Nephron progenitor cell (in vitro differentiated cells): ENCODE measurements at regions not wholly inside any gene's neighbourhood (a gene's known extent, or its start where the extent isn't known, plus 50 kb on each side); places are given as distances from the start of the nearest gene placed in this dataset.

Experiments
- DNase-seq: peaks from one replicate; pipeline ENCODE4 v3.0.0; 2021
- H3K27ac Mint-ChIP-seq: 2 replicates; pipeline ENCODE4 v1.8.0; 2021; ENCODE audit warnings: mild to moderate bottlenecking, moderate library complexity, mixed read lengths
- H3K27me3 Mint-ChIP-seq: 2 replicates; pipeline ENCODE4 v1.8.0; 2021; ENCODE audit warnings: mild to moderate bottlenecking, low read depth, mixed read lengths; ENCODE audit not compliant: poor library complexity
- H3K36me3 Mint-ChIP-seq: 2 replicates; pipeline ENCODE4 v1.8.0; 2021; ENCODE audit warnings: low read depth, mixed read lengths
- H3K4me1 Mint-ChIP-seq: 2 replicates; pipeline ENCODE4 v1.8.0; 2021; ENCODE audit warnings: mixed read lengths
- H3K4me3 Mint-ChIP-seq: 2 replicates; pipeline ENCODE4 v1.8.0; 2021; ENCODE audit warnings: mild to moderate bottlenecking, moderate library complexity, mixed read lengths
- H3K9me3 Mint-ChIP-seq: 2 replicates; pipeline ENCODE4 v1.8.0; 2021; ENCODE audit warnings: mild to moderate bottlenecking, moderate library complexity, mixed read lengths
- TF ChIP-seq, protein P1 (sequence below): fragments of 200-600 bp; sonication (generic); IDR thresholded peaks from 2 replicates; pipeline ENCODE4 v1.5.0; 2021; ENCODE audit warnings: antibody characterized with exemption

DNA sequence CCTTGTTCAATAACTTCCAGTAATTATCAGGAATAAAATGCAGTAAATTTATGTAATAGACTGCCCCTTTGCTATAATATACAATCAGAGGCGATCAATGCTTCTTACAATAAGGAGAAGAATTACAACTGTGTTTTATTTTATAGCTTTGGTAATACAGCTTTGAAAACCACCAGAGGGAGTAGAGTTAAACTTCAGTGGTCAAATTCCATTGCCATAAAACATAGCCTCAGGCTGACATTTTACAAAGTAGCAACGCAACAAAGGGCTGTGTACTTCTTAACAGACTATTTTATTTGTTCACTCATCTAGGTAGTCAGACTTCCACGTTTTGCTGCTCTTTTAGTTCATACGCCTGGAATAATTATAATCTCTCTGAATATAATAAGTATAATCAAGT lies 58.5 kb downstream of the TEX13C start:
- TF ChIP-seq, protein P1, sequence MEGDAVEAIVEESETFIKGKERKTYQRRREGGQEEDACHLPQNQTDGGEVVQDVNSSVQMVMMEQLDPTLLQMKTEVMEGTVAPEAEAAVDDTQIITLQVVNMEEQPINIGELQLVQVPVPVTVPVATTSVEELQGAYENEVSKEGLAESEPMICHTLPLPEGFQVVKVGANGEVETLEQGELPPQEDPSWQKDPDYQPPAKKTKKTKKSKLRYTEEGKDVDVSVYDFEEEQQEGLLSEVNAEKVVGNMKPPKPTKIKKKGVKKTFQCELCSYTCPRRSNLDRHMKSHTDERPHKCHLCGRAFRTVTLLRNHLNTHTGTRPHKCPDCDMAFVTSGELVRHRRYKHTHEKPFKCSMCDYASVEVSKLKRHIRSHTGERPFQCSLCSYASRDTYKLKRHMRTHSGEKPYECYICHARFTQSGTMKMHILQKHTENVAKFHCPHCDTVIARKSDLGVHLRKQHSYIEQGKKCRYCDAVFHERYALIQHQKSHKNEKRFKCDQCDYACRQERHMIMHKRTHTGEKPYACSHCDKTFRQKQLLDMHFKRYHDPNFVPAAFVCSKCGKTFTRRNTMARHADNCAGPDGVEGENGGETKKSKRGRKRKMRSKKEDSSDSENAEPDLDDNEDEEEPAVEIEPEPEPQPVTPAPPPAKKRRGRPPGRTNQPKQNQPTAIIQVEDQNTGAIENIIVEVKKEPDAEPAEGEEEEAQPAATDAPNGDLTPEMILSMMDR: peak; percentile 36
- DNase-seq: no peak

DNA sequence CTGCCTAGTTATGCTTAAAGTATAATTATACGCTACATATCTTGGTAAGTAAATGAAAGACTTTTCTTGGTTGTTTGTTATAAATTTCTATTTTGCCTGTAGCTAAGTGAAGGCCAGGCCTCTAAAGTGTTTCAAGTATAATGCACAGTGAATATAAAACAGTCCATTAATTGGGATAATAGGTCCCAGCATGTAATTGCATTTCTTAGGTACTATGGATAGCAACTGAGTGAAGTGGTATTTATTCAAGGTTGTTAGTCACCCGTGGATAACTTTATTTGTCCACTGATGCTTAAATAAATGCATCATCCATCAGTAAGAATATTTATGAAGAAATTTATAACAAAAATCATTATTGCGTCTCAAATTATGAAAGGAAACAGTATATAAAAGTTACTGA lies 59.1 kb downstream of the TEX13C start:
- no peak for DNase-seq
- Mint-ChIP-seq H3K36me3 (no peaks in the 10 kb centered on the region), H3K9me3 (peaks cover 17% of the 10 kb centered on the region), H3K4me1 (peaks cover 12% of the 10 kb centered on the region), H3K27ac (no peak overlapping the region), H3K27me3 (no peaks in the 10 kb centered on the region), H3K4me3 (no peak overlapping the region)
- TF ChIP-seq, protein P1: no peak

More for the DNA sequence above, 58.5 kb downstream of the TEX13C start:
- Mint-ChIP-seq H3K36me3 (no peaks in the 10 kb centered on the region), H3K4me3 (no peak overlapping the region), H3K4me1 (peaks cover 12% of the 10 kb centered on the region), H3K27me3 (no peaks in the 10 kb centered on the region), H3K27ac (no peak overlapping the region), H3K9me3 (peaks cover 18% of the 10 kb centered on the region)

DNA sequence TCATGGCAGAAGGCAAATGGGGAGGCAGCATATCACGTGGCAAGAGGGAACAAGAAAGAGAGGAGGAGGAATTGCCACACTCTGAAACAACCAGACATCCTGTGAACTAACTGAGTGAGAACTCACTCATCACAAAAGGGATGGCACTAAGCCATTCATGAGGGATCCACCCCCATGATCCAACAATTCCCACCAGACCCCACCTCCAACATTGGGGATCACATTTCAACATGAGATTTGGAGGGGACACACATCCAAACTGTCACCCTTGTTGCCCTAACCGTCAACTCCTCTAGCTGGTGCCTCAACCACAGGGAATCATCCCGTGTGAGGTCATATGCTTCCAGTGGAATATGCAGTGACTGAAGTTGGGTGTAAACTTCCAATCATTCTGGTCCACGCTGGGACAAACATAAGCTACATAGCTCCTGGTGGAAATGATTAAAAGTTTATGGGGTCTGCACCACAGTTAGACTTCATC lies 62.5 kb downstream of the TEX13C start:
- no peak for DNase-seq
- H3K27ac Mint-ChIP-seq: no peak overlapping the region
- TF ChIP-seq, protein P1: no peak
- H3K27me3 Mint-ChIP-seq: no peaks in the 10 kb centered on the region
- peaks cover 6% of the 10 kb centered on the region for H3K9me3 Mint-ChIP-seq
- no peak overlapping the region for H3K4me3 Mint-ChIP-seq
- no peaks in the 10 kb centered on the region for H3K36me3 Mint-ChIP-seq
- H3K4me1 Mint-ChIP-seq: peaks cover 33% of the 10 kb centered on the region

DNA sequence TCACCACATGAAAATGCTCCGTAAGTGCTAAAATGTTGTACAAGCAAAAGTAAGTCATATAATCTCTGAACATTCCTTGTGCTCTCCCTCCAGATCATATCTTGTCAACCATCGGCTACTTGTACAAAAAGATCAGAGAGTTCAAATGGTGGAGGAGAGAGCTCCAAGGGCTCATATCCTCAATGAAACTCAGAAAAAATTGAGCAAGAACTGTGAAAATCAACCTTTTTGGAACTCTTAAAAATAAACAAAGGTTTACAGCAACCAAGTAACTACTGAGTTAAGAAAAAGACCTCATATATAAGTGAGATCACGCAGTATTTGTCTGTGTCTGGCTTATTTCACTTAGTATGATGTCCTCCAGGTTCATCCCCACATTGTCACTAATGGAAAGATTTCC lies 63.2 kb downstream of the TEX13C start:
- TF ChIP-seq, protein P1: no peak
- Mint-ChIP-seq H3K27ac (no peak overlapping the region), H3K36me3 (no peaks in the 10 kb centered on the region), H3K27me3 (no peaks in the 10 kb centered on the region), H3K9me3 (peaks cover 6% of the 10 kb centered on the region), H3K4me1 (peaks cover 40% of the 10 kb centered on the region), H3K4me3 (no peak overlapping the region)
- DNase-seq: no peak

DNA sequence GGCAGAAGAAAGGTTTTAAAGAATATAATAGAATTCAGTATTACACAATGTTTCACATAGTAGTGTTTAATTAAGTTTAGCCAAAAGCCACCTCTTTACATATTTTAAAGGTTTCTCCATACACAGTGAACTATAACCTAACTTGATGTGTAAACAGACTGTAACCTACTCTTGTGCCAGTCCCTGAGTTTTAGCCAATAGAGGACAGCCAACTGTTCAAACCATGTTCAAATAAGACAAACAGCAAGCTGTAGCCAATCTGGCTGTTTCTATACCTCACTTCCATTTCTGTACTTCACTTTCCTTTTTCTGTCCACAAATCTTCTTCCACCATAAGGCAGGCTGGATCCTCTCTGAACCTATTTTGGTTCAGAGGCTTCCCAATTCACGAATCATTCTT lies 65.2 kb downstream of the TEX13C start:
- no peaks in the 10 kb centered on the region for H3K36me3 Mint-ChIP-seq
- H3K27me3 Mint-ChIP-seq: peaks cover 3% of the 10 kb centered on the region
- DNase-seq: no peak
- H3K27ac Mint-ChIP-seq: no peak overlapping the region
- TF ChIP-seq, protein P1: no peak
- no peak overlapping the region for H3K4me3 Mint-ChIP-seq
- peaks cover 6% of the 10 kb centered on the region for H3K9me3 Mint-ChIP-seq
- H3K4me1 Mint-ChIP-seq: peaks cover 48% of the 10 kb centered on the region

DNA sequence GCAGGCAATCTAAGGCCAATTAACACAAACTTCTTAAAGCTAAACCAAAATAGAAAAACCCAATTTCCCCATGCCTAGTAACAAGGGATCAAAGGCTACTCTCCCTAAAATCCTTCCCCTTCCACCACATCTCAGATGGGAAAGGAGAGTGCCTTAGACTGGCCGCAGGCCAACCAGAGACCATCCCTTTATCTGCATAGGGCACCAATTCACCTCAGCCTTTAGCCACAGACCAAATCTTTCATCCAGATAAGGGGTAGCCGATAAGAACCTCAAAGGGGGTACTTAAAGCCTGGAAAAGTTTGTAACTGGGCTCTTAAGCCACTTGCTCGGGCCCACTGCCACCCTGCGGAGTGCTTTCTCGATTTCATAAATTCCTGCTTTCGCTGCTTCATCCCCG lies 68.3 kb downstream of the TEX13C start:
- TF ChIP-seq, protein P1: no peak
- Mint-ChIP-seq H3K27ac (peak overlapping the region; percentile 82), H3K9me3 (no peaks in the 10 kb centered on the region), H3K36me3 (no peaks in the 10 kb centered on the region), H3K4me1 (peaks cover 76% of the 10 kb centered on the region), H3K4me3 (peak overlapping the region; percentile 80), H3K27me3 (peaks cover 3% of the 10 kb centered on the region)
- DNase-seq: peak; percentile 9
